ENCODE measurements at regions not wholly inside any gene's neighbourhood (a gene's known extent, or its start where the extent isn't known, plus 50 kb on each side); places are given as distances from the start of the nearest gene placed in this dataset.

DNA sequence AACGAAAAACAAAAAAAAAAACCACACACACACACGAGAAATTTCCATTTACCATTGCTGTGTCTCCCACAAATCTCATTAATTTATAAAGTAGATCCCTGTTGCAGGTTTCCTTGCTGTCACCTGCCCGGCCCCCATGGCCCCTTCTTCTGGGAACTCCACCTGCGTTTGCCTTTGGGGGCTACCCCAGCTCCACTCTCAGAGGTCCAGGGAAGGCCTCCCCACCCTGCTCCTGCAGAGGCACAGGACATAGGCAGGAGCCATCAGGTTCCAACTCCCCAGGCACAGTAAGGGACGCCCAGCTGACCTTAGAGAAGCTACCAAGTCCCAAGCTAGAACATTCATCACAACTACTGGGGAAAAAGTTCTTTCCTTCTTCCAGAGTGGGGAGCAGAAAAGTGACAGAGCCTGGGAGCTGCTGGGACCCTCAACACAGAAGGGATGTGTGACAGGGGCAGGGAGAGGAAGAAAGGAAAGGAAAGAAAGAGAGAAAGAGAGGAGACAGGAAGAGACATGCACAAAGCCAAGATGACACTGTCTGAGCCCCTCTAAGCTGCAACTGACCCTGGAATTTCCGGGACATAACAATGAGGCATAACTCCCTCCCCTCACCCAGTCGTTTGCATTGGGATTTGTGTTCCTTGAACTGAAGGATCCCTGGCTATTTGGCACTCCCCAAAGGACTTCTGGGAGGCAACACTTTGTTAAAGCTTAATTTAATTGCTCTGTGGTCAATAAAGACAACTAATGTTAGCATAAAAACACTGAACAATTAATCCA lies 175.7 kb downstream of the SHANK2 start (continued):
- TF ChIP-seq BCL11A (IDR thresholded peaks at IDR 0.05; ENCODE audit: low read depth in 2 of 2, low read length in 2 of 2) = no peak

Measured in H1 (cell line).